IMR-90 (cell line): ENCODE measurements at regions not wholly inside any gene's neighbourhood (a gene's known extent, or its start where the extent isn't known, plus 50 kb on each side); places are given as distances from the start of the nearest gene placed in this dataset.

Source experiments
- ATAC-seq: fragments of 200-7000 bp; cut with Tn5 transposase; 2 replicates; pipeline ENCODE4 v1.9.1; 2020; ENCODE audit warnings: low read depth, mild to moderate bottlenecking, moderate library complexity
- BruUV-seq: library from RNA; stranded (reverse); fragments of 400-500 nt; replicated peaks from 2 replicates; lab custom pipeline; 2021; lab: Mats Ljungman, UMichigan
- CTCF ChIA-PET: fragments of 300-600 bp; formaldehyde crosslinking; extraction: SDS; loops from one replicate; lab custom pipeline; 2021; ENCODE audit warnings: antibody characterized with exemption; lab: Yijun Ruan, JAX
- POLR2A ChIA-PET: fragments of 300-600 bp; sonication (Branson Sonifier 250); formaldehyde crosslinking; loops from one replicate; lab custom pipeline; 2022; ENCODE audit warnings: antibody characterized with exemption; ENCODE audit not compliant: unreplicated experiment; lab: Charles Lee
- DNase-seq: peaks from one replicate; pipeline ENCODE4 v3.0.0; 2013
- H2AFZ ChIP-seq: replicated peaks from 2 replicates; pipeline ENCODE3; 2013; ENCODE audit warnings: low read length, mild to moderate bottlenecking; ENCODE audit not compliant: poor library complexity
- H2AK5ac ChIP-seq: 2 replicates; pipeline ENCODE4 v1.6.1; 2013; ENCODE audit warnings: low read depth, low read length, inconsistent platforms
- H2AK9ac ChIP-seq: replicated peaks from 2 replicates; pipeline ENCODE3; 2013; ENCODE audit warnings: mild to moderate bottlenecking, low read depth, low read length, moderate library complexity; ENCODE audit not compliant: poor library complexity
- H2BK120ac ChIP-seq: 2 replicates; pipeline ENCODE4 v1.6.1; 2013; ENCODE audit warnings: low read depth, low read length, inconsistent platforms
- H2BK15ac ChIP-seq: 3 replicates; pipeline ENCODE4 v1.6.1; 2013; ENCODE audit warnings: low read depth, low read length, inconsistent platforms
- H2BK20ac ChIP-seq: 2 replicates; pipeline ENCODE4 v1.6.1; 2013; ENCODE audit warnings: low read depth, mild to moderate bottlenecking, inconsistent platforms, low read length, moderate library complexity
- H2BK5ac ChIP-seq: 2 replicates; pipeline ENCODE4 v1.6.1; 2013; ENCODE audit warnings: mild to moderate bottlenecking, low read depth, low read length, inconsistent platforms; ENCODE audit not compliant: poor library complexity, severe bottlenecking
- H3K14ac ChIP-seq: replicated peaks from 2 replicates; pipeline ENCODE4 v1.6.1; 2013; ENCODE audit warnings: low read depth, low read length, inconsistent platforms
- H3K18ac ChIP-seq: 2 replicates; pipeline ENCODE4 v1.6.1; 2013; ENCODE audit warnings: low read depth, low read length, control low read depth
- H3K23ac ChIP-seq: 2 replicates; pipeline ENCODE4 v1.6.1; 2013; ENCODE audit warnings: low read depth, low read length, inconsistent platforms
- H3K27ac ChIP-seq: 2 replicates; pipeline ENCODE4 v1.5.1; 2013; ENCODE audit warnings: mild to moderate bottlenecking, control low read depth, low read length; ENCODE audit not compliant: insufficient read depth
- H3K27me3 ChIP-seq: 2 replicates; pipeline ENCODE4 v1.6.1; 2013; ENCODE audit warnings: low read length; ENCODE audit not compliant: control insufficient read depth, insufficient read depth
- H3K36me3 ChIP-seq: 2 replicates; pipeline ENCODE4 v1.6.1; 2013; ENCODE audit warnings: low read length, mixed read lengths; ENCODE audit not compliant: control insufficient read depth, insufficient read depth
- H3K4ac ChIP-seq: 2 replicates; pipeline ENCODE4 v1.6.1; 2013; ENCODE audit warnings: low read depth, low read length, inconsistent platforms
- H3K4me1 ChIP-seq: 2 replicates; pipeline ENCODE4 v1.6.1; 2013; ENCODE audit warnings: low read length, mixed read lengths; ENCODE audit not compliant: control insufficient read depth, insufficient read depth
- H3K4me2 ChIP-seq: 2 replicates; pipeline ENCODE4 v1.6.1; 2013; ENCODE audit warnings: low read depth, mild to moderate bottlenecking, control low read depth, low read length, moderate library complexity
- H3K4me3 ChIP-seq: 2 replicates; pipeline ENCODE4 v1.5.1; 2013; ENCODE audit warnings: low read depth, mild to moderate bottlenecking, control low read depth, low read length, moderate library complexity; ENCODE audit not compliant: insufficient read depth
- H3K56ac ChIP-seq: 2 replicates; pipeline ENCODE4 v1.6.1; 2013; ENCODE audit warnings: low read length, inconsistent platforms; ENCODE audit not compliant: insufficient read depth; ENCODE audit errors: extremely low read depth
- H3K79me1 ChIP-seq, 2 experiments: 2 replicates each; pipeline ENCODE4 v1.6.1; 2013; ENCODE audit warnings: low read length in 2 of 2, inconsistent platforms in 1 of 2, low read depth in 1 of 2
- H3K9ac ChIP-seq: 2 replicates; pipeline ENCODE4 v1.6.1; 2013; ENCODE audit warnings: low read depth, low read length, control low read depth
- H3K9me1 ChIP-seq: 2 replicates; pipeline ENCODE4 v1.6.1; 2013; ENCODE audit warnings: low read length, inconsistent platforms; ENCODE audit not compliant: insufficient read depth
- H3K9me3 ChIP-seq: 2 replicates; pipeline ENCODE4 v1.6.1; 2013; ENCODE audit warnings: low read length; ENCODE audit not compliant: control insufficient read depth, insufficient read depth
- H4K20me1 ChIP-seq: 2 replicates; pipeline ENCODE4 v1.6.1; 2013; ENCODE audit warnings: low read length, inconsistent platforms; ENCODE audit not compliant: insufficient read depth
- H4K5ac ChIP-seq: 2 replicates; pipeline ENCODE4 v1.6.1; 2013; ENCODE audit warnings: mild to moderate bottlenecking, low read depth, low read length, control low read depth
- H4K8ac ChIP-seq, 2 experiments: 2 replicates each; pipeline ENCODE4 v1.6.1; 2013; ENCODE audit warnings: low read depth in 2 of 2, low read length in 2 of 2, control low read depth in 1 of 2, inconsistent platforms in 1 of 2
- H4K91ac ChIP-seq: 2 replicates; pipeline ENCODE4 v1.6.1; 2013; ENCODE audit warnings: low read depth, low read length, inconsistent platforms; ENCODE audit not compliant: insufficient read depth
- CEBPB ChIP-seq: IDR thresholded peaks from 2 replicates; pipeline ENCODE4 v1.6.1; 2012; ENCODE audit warnings: low read depth, low read length, improper control_type of control experiment
- CHD1 ChIP-seq: IDR thresholded peaks from 2 replicates; pipeline ENCODE4 v1.6.1; 2012; ENCODE audit warnings: low read depth, low read length, improper control_type of control experiment
- CTCF ChIP-seq: conservative IDR thresholded peaks from 2 replicates; pipeline ENCODE4 v1.5.1; 2012; ENCODE audit warnings: mild to moderate bottlenecking, low read depth, low read length, improper control_type of control experiment
- ELK1 ChIP-seq: fragments of 150-350 bp; IDR thresholded peaks from 2 replicates; pipeline ENCODE4 v1.6.1; 2016; ENCODE audit warnings: low read depth, mild to moderate bottlenecking, low read length, moderate library complexity, borderline replicate concordance
- FOS ChIP-seq: fragments of 150-350 bp; IDR thresholded peaks from 2 replicates; pipeline ENCODE4 v1.6.1; 2016; ENCODE audit warnings: low read depth, low read length
- MAFK ChIP-seq: IDR thresholded peaks from 2 replicates; pipeline ENCODE4 v1.6.1; 2012; ENCODE audit warnings: low read depth, low read length, improper control_type of control experiment
- MAZ ChIP-seq: IDR thresholded peaks from 2 replicates; pipeline ENCODE4 v1.6.1; 2012; ENCODE audit warnings: low read depth, mild to moderate bottlenecking, low read length, improper control_type of control experiment, moderate library complexity, borderline replicate concordance
- NFE2L2 ChIP-seq: fragments of 150-350 bp; IDR thresholded peaks from 2 replicates; pipeline ENCODE4 v1.6.1; 2016; ENCODE audit warnings: low read depth, mild to moderate bottlenecking, low read length
- POLR2A ChIP-seq: IDR thresholded peaks from 2 replicates; pipeline ENCODE4 v1.6.1; 2012; ENCODE audit warnings: mild to moderate bottlenecking, low read depth, low read length
- RAD21 ChIP-seq: IDR thresholded peaks from 2 replicates; pipeline ENCODE4 v1.6.1; 2012; ENCODE audit warnings: low read length, improper control_type of control experiment
- RCOR1 ChIP-seq: IDR thresholded peaks from 2 replicates; pipeline ENCODE4 v1.6.1; 2012; ENCODE audit warnings: mild to moderate bottlenecking, low read length, improper control_type of control experiment; ENCODE audit not compliant: insufficient replicate concordance
- RFX5 ChIP-seq: IDR thresholded peaks from 2 replicates; pipeline ENCODE4 v1.8.0; 2012; ENCODE audit warnings: low read depth, mild to moderate bottlenecking, low read length, moderate library complexity
- SMC3 ChIP-seq: fragments of 150-350 bp; IDR thresholded peaks from 2 replicates; pipeline ENCODE4 v1.6.1; 2016; ENCODE audit warnings: low read depth, mild to moderate bottlenecking, antibody characterized with exemption, low read length, moderate library complexity
- USF2 ChIP-seq: fragments of 150-350 bp; IDR thresholded peaks from 2 replicates; pipeline ENCODE4 v1.6.1; 2017; ENCODE audit warnings: mild to moderate bottlenecking, antibody characterized with exemption, low read length, low read depth
- WGBS, 2 experiments: methylation state at CpG; one replicate each; pipeline versions ENCODE4 v1.1.5 to v1.1.7; 2013; ENCODE audit warnings: missing lambda C conversion rate in 2 of 2; ENCODE audit not compliant: insufficient read length in 1 of 2; ENCODE audit errors: extremely low coverage in 2 of 2; 5-methylcytosine and 5-hydroxymethylcytosine counted together
- dilution Hi-C: fragments of 300-500 bp; cut with HindIII; formaldehyde crosslinking; loops from one replicate; pipeline ENCODE4 v1.14.3; 2018; ENCODE audit warnings: low sequenced_read_pairs; ENCODE audit not compliant: unreplicated experiment
- in situ Hi-C: fragments of 300-500 bp; cut with MboI; formaldehyde crosslinking; loops from 3 replicates; pipeline ENCODE4 v1.14.3; 2019; ENCODE audit warnings: low sequenced_read_pairs, inconsistent platforms, mixed read lengths
- intact Hi-C: fragments of 100-400 bp; cut with micrococcal nuclease; formaldehyde crosslinking; loops from 2 replicates; pipeline ENCODE4 v1.10.0; 2022

GRCh38 chr17:72491102-72491501, 370.3 kb downstream of the SOX9 start:
- H3K27me3 ChIP-seq: no peaks in the 10 kb centered on the region
- H3K56ac ChIP-seq: no peak overlapping the region
- no peak overlapping the region for H3K18ac ChIP-seq
- no peaks in the 10 kb centered on the region for H3K36me3 ChIP-seq
- H3K14ac ChIP-seq: no peak overlapping the region
- ChIA-PET CTCF (interaction anchor here (0.7 kb wide), 1 partner anchor 328 kb away, joined by 3 read pairs; no protein-coding TSS in a partner anchor), POLR2A (no interaction called here)
- H3K9me3 ChIP-seq: no peaks in the 10 kb centered on the region; the same call in 1 of the 2 replicates
- H2BK15ac ChIP-seq: no peak overlapping the region
- H2BK5ac ChIP-seq: no peak overlapping the region
- H3K4me3 ChIP-seq: no peak overlapping the region
- no peak overlapping the region for H3K9ac ChIP-seq
- H2AFZ ChIP-seq: no peak overlapping the region
- peaks cover 18 to 28% of the 10 kb centered on the region in 2 experiments; a peak in 3 of 4 replicates for H3K79me1 ChIP-seq
- no peak overlapping the region for H2AK5ac ChIP-seq
- intact Hi-C loops (no loop called here), dilution Hi-C loops (no loop called here), in situ Hi-C loops (no loop called here)
- H3K9me1 ChIP-seq: peaks cover 3% of the 10 kb centered on the region; the same call in 1 of the 2 replicates
- H4K91ac ChIP-seq: no peak overlapping the region
- no peak overlapping the region for H3K4ac ChIP-seq
- H3K27ac ChIP-seq: no peak overlapping the region
- H2BK20ac ChIP-seq: no peak overlapping the region
- TF ChIP-seq USF2 (no peak), SMC3 (no peak), CTCF (no peak), RCOR1 (no peak), RFX5 (no peak), MAZ (no peak), RAD21 (no peak), ELK1 (no peak), POLR2A (no peak), FOS (no peak), NFE2L2 (no peak), CEBPB (no peak), CHD1 (no peak), MAFK (no peak)
- H2BK120ac ChIP-seq: no peak overlapping the region
- peaks cover 4% of the 10 kb centered on the region; the same call in 1 of the 2 replicates for H4K20me1 ChIP-seq
- ATAC-seq (no peak), DNase-seq (no peak)
- no peak overlapping the region for H4K8ac ChIP-seq
- H4K5ac ChIP-seq: no peak overlapping the region
- H3K23ac ChIP-seq: no peak overlapping the region
- WGBS, 2 experiments: no CpG with 5 or more reads among the region's 2 CpGs
- no peak overlapping the region for H2AK9ac ChIP-seq
- no TSS peak for BruUV-seq
- H3K4me1 ChIP-seq: peaks cover 5% of the 10 kb centered on the region; the same call in 1 of the 2 replicates
- H3K4me2 ChIP-seq: no peak overlapping the region
